HG03442 (cell line): ENCODE measurements at regions not wholly inside any gene's neighbourhood (a gene's known extent, or its start where the extent isn't known, plus 50 kb on each side); places are given as distances from the start of the nearest gene placed in this dataset.
"Not testable (repeated sequence)": the region's sequence is repeated elsewhere in the genome, so short reads cannot be mapped to it uniquely, and the experiment has no call there.

Experiments used
- ATAC-seq: cut with Tn5 transposase; IDR thresholded peaks from one replicate; pipeline ENCODE4 v1.9.1; 2021; ENCODE audit warnings: mild to moderate bottlenecking, moderate library complexity; ENCODE audit not compliant: unreplicated experiment

DNA sequence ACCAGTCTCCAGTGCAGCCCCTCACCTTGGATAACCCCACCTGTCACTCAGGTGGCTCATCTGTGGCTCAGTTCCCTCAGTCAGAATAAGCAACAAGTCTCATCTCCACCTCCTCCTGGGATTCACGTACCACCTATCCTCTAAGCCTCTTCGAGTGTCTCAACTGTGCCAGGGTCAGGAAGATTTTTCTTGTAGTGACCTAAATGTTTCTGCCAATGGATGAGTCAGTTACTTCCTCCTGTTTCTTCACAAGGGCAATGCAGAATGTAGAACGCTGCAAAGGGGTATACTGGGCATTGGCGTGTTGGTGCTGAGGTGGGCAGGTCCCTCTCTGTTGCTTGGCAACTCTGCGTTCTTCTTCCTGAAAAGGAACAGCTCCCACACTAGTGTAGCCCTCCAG lies 213.3 kb upstream of the CXCR4 start:
- no peak for ATAC-seq

DNA sequence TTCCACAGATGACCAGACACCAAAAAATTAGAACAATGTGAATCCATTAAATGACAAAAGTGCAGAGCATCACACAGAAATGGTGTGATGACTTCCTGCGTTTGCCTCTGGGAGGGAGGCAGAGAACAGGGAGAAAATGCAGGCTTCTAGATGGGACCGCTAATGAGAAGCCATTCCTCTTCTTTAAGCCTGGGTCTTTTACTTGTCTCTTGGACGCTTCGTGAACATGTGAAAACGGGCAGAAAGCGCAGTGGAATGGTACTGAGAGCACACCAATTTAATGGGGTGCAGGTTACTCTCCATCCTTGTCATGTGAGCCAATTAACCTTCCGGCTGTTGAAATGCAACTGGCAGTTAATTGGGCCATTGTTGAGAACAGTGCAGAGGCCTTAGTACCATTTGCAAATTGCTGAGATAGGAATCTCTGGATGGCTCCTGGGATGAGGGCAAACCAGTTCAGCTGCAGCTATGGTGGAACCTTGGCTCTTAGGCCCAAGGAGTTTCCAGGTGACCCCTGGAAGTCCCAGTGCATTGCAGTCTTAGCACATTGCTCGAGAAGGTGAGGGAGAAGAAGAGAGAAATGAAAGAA lies 210.4 kb upstream of the CXCR4 start:
- ATAC-seq, result no peak

DNA sequence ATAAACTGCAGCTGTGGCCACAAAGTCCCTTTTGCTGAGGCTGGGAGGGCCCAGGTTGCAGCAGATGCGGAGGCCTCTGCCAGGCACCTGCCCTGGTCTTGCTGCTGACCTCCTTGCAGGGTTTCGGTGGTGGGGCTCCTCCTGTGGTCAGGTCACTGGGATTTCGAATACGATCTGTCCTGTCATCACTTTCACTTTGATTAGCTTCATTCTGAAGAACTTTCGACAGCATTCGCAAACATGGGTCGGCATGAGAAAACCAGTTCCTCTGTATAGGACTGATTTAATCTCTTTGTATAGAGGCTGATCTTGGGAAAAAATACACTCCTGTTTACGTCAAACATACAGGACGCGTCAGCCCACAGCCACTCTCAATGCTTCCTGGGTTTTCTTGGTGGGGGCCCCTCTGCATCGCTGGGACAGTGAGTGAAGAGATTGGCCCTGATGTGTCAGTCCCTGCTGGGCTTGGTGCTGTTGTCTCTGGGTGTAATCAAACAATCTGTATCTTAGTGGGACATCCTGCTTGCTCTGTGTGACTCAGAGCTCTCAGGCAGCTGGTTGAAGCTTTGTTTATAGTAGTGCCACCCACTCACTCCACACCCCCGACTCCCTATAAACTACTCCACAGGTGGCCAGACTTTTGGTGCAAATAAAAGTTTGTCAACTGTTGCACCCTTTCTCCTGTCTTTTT lies 209.4 kb upstream of the CXCR4 start:
- ATAC-seq, result peak; percentile 73

DNA sequence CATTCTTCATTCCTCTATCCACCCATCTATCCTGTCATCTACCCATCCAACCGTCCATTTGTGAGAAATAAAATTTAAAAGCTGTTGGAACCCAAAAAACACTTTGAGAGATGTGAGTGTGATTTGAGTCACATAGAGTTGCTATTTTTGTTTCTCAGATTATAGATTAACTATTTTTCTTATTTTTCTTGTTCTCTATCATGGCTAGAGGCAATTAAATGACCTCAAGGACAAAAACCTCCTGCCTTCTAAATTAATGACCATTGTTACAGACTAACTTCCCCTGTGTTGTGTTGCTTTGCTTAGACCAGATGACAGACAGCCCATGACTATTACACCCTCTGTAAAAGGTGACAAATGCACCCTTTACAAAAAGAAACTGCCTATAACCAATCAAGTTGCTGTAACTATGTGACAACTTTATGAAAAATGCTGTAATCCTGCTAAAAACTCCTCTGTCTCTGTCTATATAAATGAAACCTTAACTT lies 207.9 kb upstream of the CXCR4 start:
- no peak for ATAC-seq

DNA sequence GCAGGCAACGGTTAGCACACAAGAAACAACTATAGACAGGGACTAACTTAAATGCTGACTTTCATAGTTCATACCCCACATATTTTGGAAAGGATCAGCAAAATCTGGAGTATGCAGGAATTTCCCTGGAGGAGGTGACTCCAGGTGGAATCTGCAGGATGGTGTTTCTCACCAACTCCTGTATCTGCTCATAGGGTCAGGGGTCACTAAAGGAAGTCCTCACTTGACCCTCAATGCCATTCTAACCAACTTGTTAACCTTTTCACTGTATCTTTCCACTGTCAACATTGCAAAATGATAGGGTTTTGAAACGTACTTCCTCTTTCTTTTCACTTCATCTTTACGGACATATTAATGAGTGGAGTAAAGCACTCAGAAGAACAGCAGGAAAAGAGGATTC lies 207.0 kb upstream of the CXCR4 start:
- no peak for ATAC-seq

DNA sequence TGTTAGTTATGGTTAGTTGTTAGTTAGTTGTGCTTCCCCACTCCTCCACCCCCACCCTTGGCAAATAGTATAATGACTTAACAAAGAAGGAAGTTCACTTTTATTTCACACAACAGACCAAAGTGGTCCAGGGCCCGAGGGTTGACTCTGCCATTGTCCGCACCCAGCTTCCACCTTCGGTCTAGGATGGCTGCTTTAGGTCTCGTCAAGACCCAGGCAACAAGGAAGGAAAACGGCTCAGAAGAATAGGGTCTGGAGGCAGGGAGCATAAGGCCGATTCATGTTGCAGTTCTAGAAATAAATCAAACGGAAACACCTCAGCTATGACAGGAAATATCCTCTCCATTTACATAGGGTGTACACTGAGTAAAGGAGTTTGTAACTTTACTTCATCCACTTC lies 206.0 kb upstream of the CXCR4 start:
- no peak for ATAC-seq

DNA sequence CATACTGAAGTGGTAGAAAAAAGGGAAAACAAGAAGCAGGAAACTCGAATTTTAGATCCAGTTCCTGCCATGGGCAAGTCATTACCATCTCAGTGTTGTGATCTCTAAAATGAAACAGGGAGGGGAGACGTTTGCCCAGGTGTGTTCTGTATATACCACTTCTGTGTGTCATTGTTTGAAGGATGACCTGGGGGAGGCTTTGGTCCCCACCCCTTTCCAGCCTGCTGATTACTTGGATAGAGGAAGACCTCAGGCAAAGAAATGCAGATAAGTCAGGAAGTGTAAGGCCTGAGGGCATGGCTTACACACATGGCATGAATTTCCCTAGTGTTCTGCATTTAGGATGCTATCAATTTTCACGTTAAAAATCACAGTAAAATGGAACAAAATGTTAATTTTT lies 205.2 kb upstream of the CXCR4 start:
- ATAC-seq, result no peak

DNA sequence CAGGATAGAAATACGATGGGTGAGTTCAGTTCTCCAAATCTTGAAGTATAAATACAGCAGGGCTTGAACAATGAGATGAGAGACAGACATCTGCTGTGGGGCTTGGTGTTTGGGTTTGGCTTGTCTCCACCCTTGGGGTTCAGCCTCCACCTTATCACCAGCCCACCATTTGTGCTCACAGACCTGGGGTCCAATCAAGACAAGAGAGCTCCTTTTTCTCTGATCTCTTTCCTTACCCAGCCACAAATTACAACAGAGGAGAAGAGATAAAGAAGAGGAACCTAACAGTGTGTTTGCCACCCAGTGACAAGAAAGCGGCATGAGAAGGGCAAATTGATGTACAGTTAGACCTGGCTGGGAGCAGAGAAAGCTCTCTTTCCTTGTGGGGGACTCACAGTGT lies 204.5 kb upstream of the CXCR4 start:
- ATAC-seq, result no peak

DNA sequence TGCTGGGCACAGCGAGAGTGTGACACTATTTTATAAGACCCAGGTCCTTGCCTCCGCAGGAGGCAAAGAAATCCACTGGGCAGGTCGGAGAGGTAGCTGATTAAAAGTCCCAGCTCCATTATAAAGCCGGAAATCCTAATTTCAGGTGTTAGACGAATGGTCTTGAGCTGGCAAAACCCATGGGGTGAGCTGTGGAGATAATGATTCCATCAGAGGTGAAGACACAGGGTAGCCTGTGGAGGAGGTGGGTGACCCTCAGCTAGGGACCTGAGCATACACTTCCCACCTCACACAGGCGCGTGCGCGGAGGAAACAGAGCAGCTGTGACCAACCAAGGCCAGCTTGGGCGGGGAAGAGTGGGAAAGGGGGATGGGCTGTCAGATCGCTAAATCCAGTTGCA lies 201.7 kb upstream of the CXCR4 start:
- no peak for ATAC-seq

DNA sequence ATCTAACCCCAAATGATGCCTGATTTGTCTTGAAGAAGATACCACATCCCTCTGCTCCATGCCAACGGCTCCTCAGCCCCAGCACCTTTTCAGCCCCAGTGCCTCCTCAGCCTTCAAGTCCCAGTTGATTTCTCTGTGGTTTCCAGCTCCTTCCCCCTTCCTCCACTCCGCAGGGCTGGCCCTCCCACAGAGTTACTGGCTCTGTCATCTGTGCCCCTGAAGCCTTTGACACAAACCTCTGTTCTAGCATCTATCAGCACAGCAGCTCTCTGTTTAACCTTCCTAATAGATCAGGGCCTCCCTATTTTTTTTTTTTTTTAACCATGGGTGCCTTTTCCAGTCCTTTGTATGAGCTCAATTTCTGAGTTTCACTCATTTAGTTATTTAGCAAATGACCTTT lies 201.3 kb upstream of the CXCR4 start:
- ATAC-seq, result peak; percentile 40

DNA sequence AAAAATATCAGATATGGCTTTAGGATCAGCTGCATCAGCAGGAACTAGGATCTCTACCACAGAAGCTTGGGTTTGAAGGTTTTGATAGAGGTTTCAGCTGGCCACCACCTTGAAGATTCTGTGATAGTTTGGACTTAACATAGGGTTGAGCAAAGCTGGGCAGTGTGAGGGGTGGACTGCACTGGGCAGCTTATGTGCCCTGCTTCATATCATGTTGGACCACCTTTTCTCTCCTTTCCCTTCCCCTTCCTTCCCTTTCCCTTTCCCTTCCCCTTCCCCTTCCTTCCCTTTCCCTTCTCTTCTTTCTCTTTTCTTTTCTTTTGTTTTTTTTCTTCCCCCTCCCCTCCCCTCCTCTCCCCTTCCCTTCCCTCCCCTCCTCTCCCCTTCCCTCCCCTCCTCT lies 196.3 kb upstream of the CXCR4 start:
- no peak for ATAC-seq

DNA sequence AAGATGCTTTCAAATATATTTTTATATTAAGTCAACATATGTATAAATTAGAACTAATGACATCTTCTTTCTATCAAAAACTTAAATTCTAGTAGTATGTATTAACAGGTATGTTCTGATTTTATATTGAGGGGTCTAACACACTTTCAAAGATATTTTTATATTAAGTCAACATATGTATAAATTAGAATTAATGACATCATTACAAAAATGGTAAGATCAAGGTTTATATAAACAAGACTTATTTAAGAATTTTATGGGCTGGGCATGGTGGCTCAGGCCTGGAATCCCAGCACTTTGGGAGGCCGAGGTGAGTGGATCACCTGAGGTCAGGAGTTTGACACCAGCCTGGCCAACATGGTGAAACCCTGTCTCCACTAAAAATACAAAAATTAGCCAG lies 194.6 kb upstream of the CXCR4 start:
- not testable (repeated sequence) for ATAC-seq

DNA sequence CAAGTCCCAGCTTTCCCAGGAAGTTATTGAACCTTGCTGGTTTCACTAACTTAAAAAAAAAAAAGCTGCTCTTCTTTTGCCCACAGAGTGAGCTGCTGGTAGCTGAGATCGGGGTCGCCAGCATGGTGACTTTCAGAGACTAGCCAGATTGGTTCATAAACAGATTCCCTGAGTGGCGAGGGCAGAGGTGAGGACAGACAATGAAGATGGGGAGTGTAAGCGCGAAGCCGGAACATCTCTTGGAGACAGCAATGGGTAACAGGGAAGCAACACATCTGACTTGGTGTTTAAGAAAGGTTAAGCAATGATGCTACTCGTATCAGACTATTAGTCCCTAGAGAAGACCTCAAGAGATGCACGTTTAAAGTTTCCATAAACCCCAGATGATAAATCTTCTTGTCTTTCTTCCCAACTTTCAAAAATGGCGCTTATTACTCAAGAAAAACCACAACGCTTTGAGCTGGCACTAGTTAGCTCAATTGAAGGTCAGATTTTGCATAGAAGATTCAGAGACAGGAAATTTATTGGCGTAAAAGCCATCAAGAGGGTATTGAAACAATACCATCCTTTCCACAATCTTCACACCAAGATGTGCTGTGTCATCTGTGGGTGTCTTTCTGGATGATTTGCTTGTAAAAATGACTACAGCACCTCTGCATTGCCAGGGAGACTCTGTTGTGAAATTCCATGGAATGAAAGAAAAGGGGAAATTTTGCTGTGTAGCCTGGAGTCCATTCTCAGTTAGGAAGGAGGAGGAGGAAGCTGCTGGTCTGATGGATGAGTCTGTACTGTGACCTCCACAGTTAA lies 193.1 kb upstream of the CXCR4 start:
- no peak for ATAC-seq

DNA sequence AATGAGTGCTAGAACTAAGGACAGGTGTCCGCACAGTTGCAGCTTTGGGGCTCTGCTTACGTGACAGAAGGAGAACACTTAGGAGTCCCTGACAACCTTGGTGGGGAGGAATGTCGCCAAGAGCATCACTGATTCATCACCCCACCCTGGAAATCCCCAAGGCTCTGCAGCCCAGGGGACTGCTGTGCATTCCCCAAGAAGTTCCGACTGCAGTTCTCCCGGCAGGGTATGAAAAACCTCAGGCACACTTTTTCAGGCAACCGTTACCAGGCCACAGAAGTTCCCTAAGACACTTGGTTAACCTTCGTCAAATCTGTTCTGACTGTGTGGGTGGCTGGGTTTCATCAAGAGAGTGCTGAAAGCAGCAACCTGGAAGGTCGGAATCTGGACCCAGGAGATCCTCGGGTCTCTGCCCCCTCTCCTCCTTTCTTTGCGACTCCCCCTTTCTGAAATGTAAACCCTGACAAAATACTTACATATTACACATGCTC lies 192.1 kb upstream of the CXCR4 start:
- ATAC-seq, result peak; percentile 41

DNA sequence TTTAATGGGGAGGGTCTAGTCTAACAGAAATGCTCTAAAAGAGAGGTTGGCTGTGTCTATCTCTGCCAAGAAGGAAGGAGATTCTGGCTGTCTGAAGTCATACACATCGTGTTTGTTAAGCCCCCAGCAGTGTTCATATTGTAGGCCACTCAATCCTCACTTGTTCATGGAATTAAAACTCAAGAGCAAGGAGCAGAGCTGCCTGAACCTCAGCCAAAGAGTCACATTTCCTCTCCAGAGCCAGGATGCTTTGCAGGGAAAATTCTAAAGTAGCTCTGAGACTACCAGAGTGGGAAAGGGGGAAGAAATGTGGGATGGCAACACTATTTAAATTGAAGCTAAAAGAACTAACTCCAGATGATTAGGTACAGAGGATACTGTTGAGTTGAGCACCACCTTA lies 190.7 kb upstream of the CXCR4 start:
- no peak for ATAC-seq

DNA sequence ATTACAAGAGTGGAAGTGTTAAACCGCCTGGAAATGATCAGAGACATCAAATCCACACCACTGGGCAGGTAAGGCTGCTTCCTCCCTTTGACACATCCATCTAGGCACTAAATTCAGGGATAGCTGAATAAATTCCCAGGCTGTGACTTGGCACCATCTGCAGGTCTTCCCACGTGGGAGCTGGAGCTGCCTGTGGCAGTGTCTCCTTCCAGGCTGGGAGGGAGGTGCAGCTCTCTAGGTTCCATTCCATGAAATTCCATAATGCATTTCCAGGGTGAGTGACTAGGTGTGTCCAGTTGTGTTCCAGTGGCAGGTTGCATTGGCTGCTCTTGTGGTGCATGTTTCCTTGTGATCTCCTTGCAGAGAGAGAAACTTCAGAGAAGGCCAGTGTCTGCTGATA lies 188.9 kb upstream of the CXCR4 start:
- no peak for ATAC-seq

DNA sequence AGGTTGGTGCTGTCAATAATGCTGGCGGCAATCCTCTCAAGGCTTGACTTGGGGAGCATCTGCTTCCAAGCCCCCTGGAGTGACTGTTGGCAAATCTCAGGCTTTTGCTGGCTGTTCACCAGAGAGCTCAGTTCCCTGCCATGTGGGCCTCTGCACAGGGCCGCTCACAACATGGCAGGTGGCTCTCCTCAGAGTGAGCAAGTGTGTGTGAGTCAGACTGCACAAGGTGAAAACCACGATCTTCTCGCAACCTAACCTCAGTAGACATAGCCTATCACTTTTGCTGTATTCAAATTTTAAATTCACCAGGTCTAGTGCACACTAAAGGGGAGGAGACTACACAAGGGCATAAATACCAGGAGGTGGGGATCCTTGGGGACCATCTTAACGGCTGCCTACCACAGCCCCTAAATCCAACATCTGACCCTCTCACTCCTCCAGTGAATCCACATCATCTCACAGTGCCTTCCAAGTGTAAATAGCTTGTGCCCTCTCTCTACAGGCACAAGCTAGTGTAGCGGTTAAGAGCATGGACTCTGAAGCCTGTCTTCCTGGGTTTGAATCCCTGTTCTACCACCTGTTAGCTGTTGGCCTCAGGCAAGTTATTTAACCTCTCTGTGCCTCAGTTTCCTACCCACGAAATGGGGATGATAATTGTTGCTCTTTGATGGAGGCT lies 187.7 kb upstream of the CXCR4 start:
- ATAC-seq, result peak; percentile 93

DNA sequence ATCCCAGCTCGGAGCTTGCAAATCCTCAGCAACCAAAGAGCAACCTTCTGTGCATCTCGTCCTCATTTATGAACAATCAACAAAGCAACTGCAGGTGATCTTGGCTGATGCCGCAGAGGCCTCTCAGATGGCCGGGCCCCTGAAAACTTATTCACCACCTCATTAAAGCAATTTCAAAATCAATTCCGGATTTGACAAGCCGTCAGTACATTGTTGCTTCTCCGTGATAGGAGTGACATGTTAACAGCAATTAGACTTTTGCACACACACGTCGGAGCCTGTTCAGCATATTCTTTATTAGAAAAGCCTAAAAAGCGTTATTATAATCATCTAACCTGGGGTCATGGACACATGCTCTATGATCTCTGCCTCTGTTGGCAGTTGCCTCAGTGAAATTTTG lies 183.1 kb upstream of the CXCR4 start:
- ATAC-seq, result no peak

DNA sequence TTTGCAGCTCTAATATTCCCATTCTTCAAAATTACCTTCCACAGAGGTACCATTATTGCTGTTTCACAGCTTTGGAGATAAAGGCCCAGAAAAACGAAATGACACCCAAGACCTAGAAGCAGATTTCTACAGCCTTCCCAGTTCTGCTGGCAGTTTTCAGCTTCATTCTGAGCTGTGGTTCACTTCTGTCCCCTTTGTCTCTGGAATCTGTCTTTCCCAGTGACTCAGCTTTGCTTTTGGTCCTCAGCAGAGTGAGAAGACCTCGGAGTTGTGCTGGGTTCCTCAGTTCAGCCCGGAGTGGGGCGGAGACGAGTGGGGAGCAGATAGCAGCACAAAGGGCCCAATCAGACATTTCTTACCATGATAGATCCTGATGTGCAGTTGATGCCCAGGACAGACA lies 180.7 kb upstream of the CXCR4 start:
- ATAC-seq, result no peak

DNA sequence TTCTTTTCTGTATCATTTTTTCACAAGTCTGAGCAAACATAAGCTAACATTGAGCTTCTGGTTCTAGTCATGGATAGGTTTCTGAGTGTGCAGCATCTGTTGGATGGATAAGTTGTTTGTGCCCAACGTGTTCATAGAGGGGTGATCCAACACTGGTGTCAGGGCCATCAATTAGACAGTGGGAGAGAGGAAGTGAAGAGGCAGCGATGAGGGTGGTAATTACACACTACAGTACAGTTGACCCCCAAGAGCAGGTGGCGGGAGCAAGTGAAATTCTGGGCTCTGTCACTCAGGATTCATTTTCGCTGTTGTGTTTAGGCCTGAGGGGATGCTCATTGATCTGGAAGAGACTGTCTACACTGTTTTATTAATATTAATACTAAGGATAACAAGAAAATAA lies 180.0 kb upstream of the CXCR4 start:
- ATAC-seq, result no peak

DNA sequence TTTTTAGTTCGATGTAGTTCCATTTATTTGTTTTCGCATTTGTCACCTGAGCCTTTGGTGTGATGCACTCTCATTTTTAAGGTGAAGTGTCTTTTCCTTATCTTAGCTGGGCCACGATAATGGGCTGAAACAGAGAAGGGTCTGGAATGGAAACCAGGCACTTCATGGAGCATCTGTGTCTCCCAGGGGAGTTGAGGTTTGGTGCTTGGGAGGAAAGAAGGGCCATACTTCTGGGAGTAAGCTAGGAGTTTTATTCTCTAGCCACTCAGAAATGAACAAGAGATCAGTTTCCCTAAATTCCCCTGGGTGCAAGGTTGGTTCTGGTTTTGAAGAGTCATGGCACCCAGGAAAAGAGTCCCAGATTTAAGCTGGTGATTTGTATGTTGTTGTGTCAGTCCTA lies 179.4 kb upstream of the CXCR4 start:
- no peak for ATAC-seq
